ENCODE measurements at regions not wholly inside any gene's neighbourhood (a gene's known extent, or its start where the extent isn't known, plus 50 kb on each side); places are given as distances from the start of the nearest gene placed in this dataset.

GRCh38 chr5:143638654-143639053 is 173.3 kb upstream of the HMHB1 start:
- H3K9me3 Mint-ChIP-seq: no peaks in the 10 kb centered on the region
- H3K4me1 Mint-ChIP-seq: peaks cover 21% of the 10 kb centered on the region
- no peaks in the 10 kb centered on the region for H3K27me3 Mint-ChIP-seq (ENCODE audit: low read depth)
- H3K27ac Mint-ChIP-seq: no peak overlapping the region
- no peaks in the 10 kb centered on the region for H3K36me3 Mint-ChIP-seq
- ChIA-PET POLR2A (no interaction called here), CTCF (no interaction called here)
- no peak for TF ChIP-seq USF2 (CRISPR knock-in tag; IDR thresholded peaks at IDR 0.05)
- no peak for TF ChIP-seq TP53 (CRISPR knock-in tag; IDR thresholded peaks at IDR 0.05)
- no peak for TF ChIP-seq ESRRA (CRISPR knock-in tag; IDR thresholded peaks at IDR 0.05; ENCODE audit: borderline replicate concordance)
- no peak for TF ChIP-seq FOXJ3 (CRISPR knock-in tag; IDR thresholded peaks at IDR 0.05; ENCODE audit: borderline replicate concordance)
- TF ChIP-seq NFATC4 (CRISPR knock-in tag; IDR thresholded peaks at IDR 0.05): no peak
- no peak for TF ChIP-seq ZNF423 (CRISPR knock-in tag; IDR thresholded peaks at IDR 0.05)
- no peak for TF ChIP-seq USF1 (CRISPR knock-in tag; IDR thresholded peaks at IDR 0.05)
- TF ChIP-seq NR3C1 (CRISPR knock-in tag; conservative IDR thresholded peaks at IDR 0.05; ENCODE audit: low read depth): no peak
- no peak for TF ChIP-seq NR1H2 (CRISPR knock-in tag; IDR thresholded peaks at IDR 0.05)
- no peak for TF ChIP-seq ATF2 (CRISPR knock-in tag; IDR thresholded peaks at IDR 0.05; ENCODE audit: borderline replicate concordance, low read depth)
- TF ChIP-seq SOX15 (CRISPR knock-in tag; IDR thresholded peaks at IDR 0.05): no peak
- DNase-seq (ENCODE audit: low spot score) (no peak), ATAC-seq (no peak)
- H3K4me3 Mint-ChIP-seq: no peak overlapping the region

- Mint-ChIP-seq H3K36me3 (no peaks in the 10 kb centered on the region), H3K4me3 (no peak overlapping the region), H3K9me3 (no peaks in the 10 kb centered on the region), H3K4me1 (peaks cover 10% of the 10 kb centered on the region), H3K27me3 (ENCODE audit: low read depth) (no peaks in the 10 kb centered on the region), H3K27ac (no peak overlapping the region)
- ChIA-PET CTCF (no interaction called here), POLR2A (interaction anchor here (0.6 kb wide), 1 partner anchor 182 kb away, joined by 7 read pairs; no protein-coding TSS in a partner anchor)
- no peak for ATAC-seq
- no peak for DNase-seq (ENCODE audit: low spot score)
- TF ChIP-seq ZNF232 (CRISPR knock-in tag; IDR thresholded peaks at IDR 0.05): no peak
- TF ChIP-seq E2F4 (CRISPR knock-in tag; IDR thresholded peaks at IDR 0.05; ENCODE audit: borderline replicate concordance, low read depth): no peak
- TF ChIP-seq FOXP1 (CRISPR knock-in tag; IDR thresholded peaks at IDR 0.05; ENCODE audit: borderline replicate concordance): no peak
- TF ChIP-seq ZBTB21 (CRISPR knock-in tag; IDR thresholded peaks at IDR 0.05; ENCODE audit: borderline replicate concordance): no peak
- TF ChIP-seq TP53 (CRISPR knock-in tag; IDR thresholded peaks at IDR 0.05): no peak
- no peak for TF ChIP-seq AFF4 (CRISPR knock-in tag; IDR thresholded peaks at IDR 0.05; ENCODE audit: borderline replicate concordance)
- no peak for TF ChIP-seq ZNF281 (CRISPR knock-in tag; IDR thresholded peaks at IDR 0.05)
- no peak for TF ChIP-seq NFATC4 (CRISPR knock-in tag; IDR thresholded peaks at IDR 0.05)
- TF ChIP-seq FOXK1 (CRISPR knock-in tag; IDR thresholded peaks at IDR 0.05): no peak
- no peak for TF ChIP-seq KAT7 (CRISPR knock-in tag; IDR thresholded peaks at IDR 0.05; ENCODE audit: borderline replicate concordance)
- no peak for TF ChIP-seq ZNF317 (CRISPR knock-in tag; IDR thresholded peaks at IDR 0.05; ENCODE audit: borderline replicate concordance, low read depth)
- no peak for TF ChIP-seq E2F5 (CRISPR knock-in tag; IDR thresholded peaks at IDR 0.05)
These were observed 174.9 kb upstream of the HMHB1 start for GRCh38 chr5:143636931-143637528.
